Effector memory CD8-positive, alpha-beta T cell (primary cell): ENCODE measurements at regions not wholly inside any gene's neighbourhood (a gene's known extent, or its start where the extent isn't known, plus 50 kb on each side); places are given as distances from the start of the nearest gene placed in this dataset.

ENCODE experiments used
- ATAC-seq: fragments of 150-1000 bp; cut with Tn5 transposase; replicated peaks from 2 replicates; pipeline ENCODE4 v1.10.0; 2021; ENCODE audit warnings: mild to moderate bottlenecking, moderate library complexity
- DNase-seq, 3 experiments: peaks; one replicate each; pipeline ENCODE4 v3.0.0; 2021
- H3K27ac Mint-ChIP-seq, 2 donors: one replicate each; pipeline ENCODE4 v1.8.0; 2022; ENCODE audit warnings: mild to moderate bottlenecking in 2 of 2, mixed read lengths in 2 of 2, moderate library complexity in 2 of 2
- H3K27me3 Mint-ChIP-seq, 2 donors: one replicate each; pipeline ENCODE4 v1.8.0; 2022; ENCODE audit warnings: mixed read lengths in 2 of 2
- H3K36me3 Mint-ChIP-seq: one replicate; pipeline ENCODE4 v1.8.0; 2022; ENCODE audit warnings: mild to moderate bottlenecking, moderate library complexity, mixed read lengths; ENCODE audit not compliant: insufficient read depth
- H3K4me1 Mint-ChIP-seq, 2 donors: one replicate each; pipeline ENCODE4 v1.8.0; 2022; ENCODE audit warnings: low read depth in 2 of 2, mixed read lengths in 2 of 2
- H3K4me3 Mint-ChIP-seq, 2 donors: one replicate each; pipeline ENCODE4 v1.8.0; 2022; ENCODE audit warnings: mild to moderate bottlenecking in 2 of 2, mixed read lengths in 2 of 2, moderate library complexity in 2 of 2
- H3K9me3 Mint-ChIP-seq, 2 donors: one replicate each; pipeline ENCODE4 v1.8.0; 2022; ENCODE audit warnings: mixed read lengths in 2 of 2

DNA sequence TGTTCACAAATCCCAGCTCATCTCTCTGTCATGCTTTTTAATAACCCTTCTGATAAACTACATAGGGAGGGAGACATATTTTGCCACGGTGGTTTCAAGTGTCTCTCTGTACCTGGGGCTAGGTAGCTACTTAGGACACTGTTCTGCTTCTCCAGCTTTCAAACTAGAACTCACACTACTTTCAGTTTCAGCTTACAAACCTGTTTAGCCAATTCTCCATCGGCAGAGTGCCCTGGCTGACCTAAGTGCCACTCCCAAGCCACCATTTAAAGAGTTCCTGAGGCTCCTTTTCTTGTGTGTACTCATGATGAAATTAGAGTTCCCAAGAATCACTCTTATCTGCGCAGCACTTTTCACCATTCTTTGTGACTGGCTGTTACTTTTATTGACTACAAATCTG lies 899.2 kb downstream of the FAT4 start:
- Mint-ChIP-seq H3K9me3 (no peaks in the 10 kb centered on the region), H3K4me1 (no peaks in the 10 kb centered on the region), H3K4me3 (no peak overlapping the region), H3K27ac (no peak overlapping the region), H3K27me3 (no peaks in the 10 kb centered on the region), H3K36me3 (no peaks in the 10 kb centered on the region)
- no peak for ATAC-seq
- no peak for DNase-seq

DNA sequence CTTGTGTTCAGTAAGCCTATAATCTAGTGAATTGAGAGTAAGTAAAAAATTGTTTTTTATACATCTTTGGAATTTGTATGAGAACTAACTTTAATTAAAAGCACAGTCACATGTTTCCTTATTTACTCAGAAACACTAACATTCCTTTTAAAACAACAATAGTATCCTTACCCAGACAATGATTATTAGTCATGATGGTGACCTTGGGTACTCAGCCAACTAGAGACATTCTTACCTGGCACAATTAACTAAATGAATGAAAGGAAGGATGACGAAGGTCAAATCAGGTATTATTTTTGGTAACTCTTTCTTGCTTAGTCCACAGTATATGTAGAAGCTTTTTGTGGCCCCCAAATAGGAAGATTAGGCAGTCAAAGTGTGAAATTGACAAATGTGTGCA lies 901.0 kb downstream of the FAT4 start:
- H3K4me3 Mint-ChIP-seq, result no peak overlapping the region
- no peaks in the 10 kb centered on the region for H3K27me3 Mint-ChIP-seq
- DNase-seq (no peak), ATAC-seq (no peak)
- H3K4me1 Mint-ChIP-seq, result no peaks in the 10 kb centered on the region
- H3K27ac Mint-ChIP-seq, result no peak overlapping the region
- H3K9me3 Mint-ChIP-seq, result no peaks in the 10 kb centered on the region
- H3K36me3 Mint-ChIP-seq, result no peaks in the 10 kb centered on the region

DNA sequence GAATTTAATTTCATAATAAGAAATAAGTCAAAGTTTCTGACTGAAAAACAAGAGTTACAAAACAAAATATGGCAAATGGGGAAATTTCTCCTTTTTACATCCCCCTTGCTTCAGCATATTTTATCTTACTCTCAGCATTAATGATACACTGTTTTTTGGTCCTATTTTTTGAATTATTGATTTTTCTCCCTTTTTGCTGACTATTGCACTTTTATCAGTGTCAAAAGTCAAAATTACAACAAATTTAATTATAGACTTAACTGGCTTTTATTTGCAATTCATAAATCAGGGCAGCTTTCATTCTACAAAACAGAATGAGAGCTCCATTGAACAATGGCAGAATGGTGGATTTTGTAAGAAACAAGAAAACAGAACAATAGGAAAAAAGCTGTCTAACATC lies 901.9 kb downstream of the FAT4 start:
- no peaks in the 10 kb centered on the region for H3K27me3 Mint-ChIP-seq
- DNase-seq (no peak), ATAC-seq (no peak)
- H3K4me3 Mint-ChIP-seq, result no peak overlapping the region
- peaks cover 0 to 1% of the 10 kb centered on the region in 2 donors for H3K9me3 Mint-ChIP-seq
- no peak overlapping the region for H3K27ac Mint-ChIP-seq
- H3K4me1 Mint-ChIP-seq, result no peaks in the 10 kb centered on the region
- H3K36me3 Mint-ChIP-seq, result no peaks in the 10 kb centered on the region

DNA sequence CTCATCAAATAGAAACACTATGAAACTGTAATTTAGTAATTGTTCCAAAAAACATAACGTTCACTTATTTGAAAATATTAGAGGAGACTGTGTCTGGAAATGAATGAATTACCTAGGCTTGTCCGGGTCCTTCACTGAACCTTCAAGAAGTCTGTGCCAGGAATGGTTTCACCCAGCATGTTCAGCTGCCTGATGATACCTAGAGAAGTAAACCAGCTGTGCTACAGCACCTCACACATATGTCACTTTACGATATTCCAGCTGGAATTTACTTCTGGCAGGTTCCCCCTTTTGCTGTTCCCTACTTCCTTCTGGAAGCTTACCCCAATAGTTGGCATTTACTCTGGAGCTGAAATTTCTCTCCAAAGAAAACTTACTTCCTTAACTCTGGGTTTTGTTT lies 906.5 kb downstream of the FAT4 start:
- Mint-ChIP-seq H3K9me3 (peaks cover 0 to 7% of the 10 kb centered on the region in 2 donors), H3K36me3 (no peaks in the 10 kb centered on the region), H3K4me1 (no peaks in the 10 kb centered on the region), H3K4me3 (no peak overlapping the region), H3K27me3 (no peaks in the 10 kb centered on the region), H3K27ac (no peak overlapping the region)
- ATAC-seq (no peak), DNase-seq (no peak)

DNA sequence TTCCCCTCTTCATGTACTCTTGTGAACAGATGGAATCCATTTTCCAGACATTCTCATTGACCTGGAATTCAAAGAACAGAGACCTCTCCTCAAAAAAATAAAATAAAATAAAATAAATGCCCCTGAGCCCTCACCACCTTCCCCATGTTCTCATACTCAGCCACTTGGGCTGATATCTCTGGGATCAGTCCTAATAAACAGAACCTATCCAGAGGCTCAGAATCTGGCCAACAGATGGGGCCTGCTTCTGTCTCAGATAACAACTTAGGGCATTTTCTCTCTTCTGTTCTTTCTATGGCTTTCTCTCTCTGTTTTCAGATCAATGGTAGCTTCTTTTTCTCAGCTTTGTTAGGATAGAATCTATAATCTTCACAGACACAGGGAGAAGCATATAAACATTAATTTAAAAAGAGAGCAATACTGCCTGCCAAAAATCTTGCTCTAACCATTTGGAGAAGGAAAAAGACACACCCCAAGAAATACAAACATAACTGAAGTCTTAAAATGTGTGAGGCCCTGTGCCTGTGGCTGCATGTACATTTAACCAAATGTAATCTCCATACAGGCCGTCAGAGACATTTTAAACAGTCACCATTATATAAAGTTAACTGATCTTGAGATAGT lies 907.1 kb downstream of the FAT4 start:
- Mint-ChIP-seq H3K36me3 (no peaks in the 10 kb centered on the region), H3K27ac (no peak overlapping the region), H3K4me1 (no peaks in the 10 kb centered on the region), H3K9me3 (peaks cover 0 to 7% of the 10 kb centered on the region in 2 donors), H3K4me3 (no peak overlapping the region), H3K27me3 (no peaks in the 10 kb centered on the region)
- ATAC-seq (no peak), DNase-seq (no peak)

DNA sequence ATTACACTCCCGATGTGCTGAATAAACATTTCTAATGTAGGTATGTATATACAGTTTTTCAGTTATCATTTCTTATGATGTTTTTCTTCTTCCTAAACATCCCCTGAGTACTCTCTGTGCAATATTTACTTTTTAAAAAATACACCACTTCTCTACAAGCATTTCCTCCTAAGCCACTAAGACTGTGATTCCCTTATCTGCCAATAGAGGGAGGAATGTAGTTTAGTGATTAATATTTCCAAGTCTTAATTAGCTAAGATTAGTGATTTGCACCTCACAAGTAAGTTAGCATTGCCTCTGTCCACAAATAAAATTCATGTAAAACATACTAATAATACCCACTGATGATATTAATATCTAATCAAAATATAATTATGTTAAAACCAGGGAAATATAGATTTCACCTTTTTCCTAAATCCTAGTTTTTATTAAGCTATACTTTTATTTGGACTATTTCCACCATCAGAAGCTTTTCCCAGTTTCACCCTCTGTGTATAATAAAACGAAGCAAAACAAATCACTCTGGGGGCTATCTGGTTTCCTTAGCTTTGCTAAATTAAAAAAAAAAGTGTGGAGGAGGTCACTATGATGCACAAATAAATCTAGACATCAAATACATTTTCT lies 909.1 kb downstream of the FAT4 start:
- ATAC-seq, result no peak
- H3K36me3 Mint-ChIP-seq, result no peaks in the 10 kb centered on the region
- peaks cover 0 to 8% of the 10 kb centered on the region in 2 donors for H3K9me3 Mint-ChIP-seq
- H3K27ac Mint-ChIP-seq, result no peak overlapping the region
- H3K4me1 Mint-ChIP-seq, result no peaks in the 10 kb centered on the region
- DNase-seq, result no peak
- H3K4me3 Mint-ChIP-seq, result no peak overlapping the region
- H3K27me3 Mint-ChIP-seq, result no peaks in the 10 kb centered on the region

DNA sequence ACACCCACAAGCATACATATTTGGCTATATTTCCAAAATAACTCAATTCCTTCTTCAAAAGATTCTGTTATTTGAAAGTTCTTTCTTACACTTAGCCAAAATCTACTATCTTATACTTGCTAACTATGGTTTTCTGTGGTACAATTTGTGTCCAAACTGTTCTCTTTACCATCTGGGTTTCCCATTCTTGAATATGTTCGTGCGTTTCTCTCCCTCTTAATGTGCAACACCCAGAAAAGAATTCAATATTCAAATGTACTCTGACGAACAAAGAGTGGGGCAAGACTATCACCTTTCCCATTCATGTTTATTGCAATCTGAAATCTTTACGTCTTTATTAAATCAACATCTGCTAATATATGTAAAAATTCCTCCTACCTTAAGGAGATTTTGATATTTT lies 912.7 kb downstream of the FAT4 start:
- H3K9me3 Mint-ChIP-seq, result peaks cover 4 to 6% of the 10 kb centered on the region in 2 donors
- H3K36me3 Mint-ChIP-seq, result no peaks in the 10 kb centered on the region
- DNase-seq, result no peak
- no peak for ATAC-seq
- H3K4me3 Mint-ChIP-seq, result no peak overlapping the region
- H3K27ac Mint-ChIP-seq, result no peak overlapping the region
- H3K27me3 Mint-ChIP-seq, result no peaks in the 10 kb centered on the region
- no peaks in the 10 kb centered on the region for H3K4me1 Mint-ChIP-seq

DNA sequence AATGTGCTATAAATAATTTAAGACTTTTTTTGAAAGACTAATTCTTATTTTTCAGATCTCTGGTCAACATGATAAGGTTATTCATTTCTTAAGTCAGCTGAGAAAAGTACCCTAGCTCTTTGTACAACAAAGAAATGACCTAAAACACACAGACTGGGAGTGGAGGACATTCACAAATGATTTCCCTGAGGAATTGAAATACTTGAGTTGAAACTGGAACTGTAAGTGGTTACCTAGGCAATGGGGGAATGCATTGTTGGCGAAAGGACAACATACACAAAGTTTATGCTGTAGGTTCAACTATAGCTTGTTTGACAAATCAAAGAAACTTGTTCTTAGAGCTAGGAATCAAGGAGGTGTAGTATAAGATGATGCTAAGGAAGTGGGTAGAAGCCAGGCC lies 915.5 kb downstream of the FAT4 start:
- no peak overlapping the region for H3K4me3 Mint-ChIP-seq
- ATAC-seq, result no peak
- H3K4me1 Mint-ChIP-seq, result no peaks in the 10 kb centered on the region
- no peaks in the 10 kb centered on the region for H3K27me3 Mint-ChIP-seq
- H3K27ac Mint-ChIP-seq, result no peak overlapping the region
- H3K9me3 Mint-ChIP-seq, result peaks cover 4 to 7% of the 10 kb centered on the region in 2 donors
- DNase-seq, result no peak
- H3K36me3 Mint-ChIP-seq, result no peaks in the 10 kb centered on the region

DNA sequence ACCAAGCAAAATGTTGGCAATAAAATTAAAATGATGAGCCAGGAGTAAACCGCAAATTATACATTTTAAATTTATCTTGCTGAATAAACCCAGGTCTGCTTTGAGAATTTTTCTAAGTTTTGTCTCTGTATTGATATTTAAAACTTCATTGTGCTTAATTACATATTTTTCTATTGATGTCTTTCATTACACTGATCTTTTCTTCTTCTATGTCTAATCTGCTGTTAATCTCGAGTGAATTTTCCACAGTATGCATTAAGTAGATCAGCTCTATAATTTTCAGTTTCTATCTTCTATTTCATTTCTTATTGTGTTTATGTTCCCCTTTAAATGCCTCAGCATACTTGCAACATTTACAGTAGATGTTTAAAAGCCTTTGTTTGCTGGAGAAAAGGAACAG lies 918.7 kb downstream of the FAT4 start:
- ATAC-seq, result no peak
- H3K9me3 Mint-ChIP-seq, result peaks cover 6 to 18% of the 10 kb centered on the region in 2 donors

DNA sequence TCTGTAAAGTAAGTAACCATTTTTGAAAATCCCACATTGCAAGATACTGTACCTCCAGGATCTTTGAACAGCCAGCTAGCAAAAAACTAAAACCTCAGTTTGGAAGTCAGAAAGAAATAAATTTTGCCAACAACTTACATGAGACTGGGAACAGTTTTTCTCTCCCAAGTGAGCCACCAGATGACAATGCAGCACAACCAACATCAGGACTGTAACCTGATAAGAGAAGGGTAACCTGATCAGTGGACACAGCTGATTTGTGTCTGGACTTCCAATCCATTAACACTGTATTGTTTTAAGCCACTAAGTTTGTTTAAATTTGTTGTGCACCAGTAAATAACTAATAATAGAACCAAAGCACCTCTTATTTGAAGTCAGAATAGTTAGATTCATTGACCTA lies 923.3 kb downstream of the FAT4 start:
- peaks cover 4 to 24% of the 10 kb centered on the region in 2 donors for H3K9me3 Mint-ChIP-seq
- no peak overlapping the region for H3K27ac Mint-ChIP-seq
- H3K4me1 Mint-ChIP-seq, result no peaks in the 10 kb centered on the region
- no peak for ATAC-seq
- DNase-seq, result no peak
- H3K36me3 Mint-ChIP-seq, result no peaks in the 10 kb centered on the region
- H3K4me3 Mint-ChIP-seq, result no peak overlapping the region
- no peaks in the 10 kb centered on the region for H3K27me3 Mint-ChIP-seq

More for the DNA sequence above, 918.7 kb downstream of the FAT4 start:
- Mint-ChIP-seq H3K27ac (no peak overlapping the region), H3K36me3 (no peaks in the 10 kb centered on the region), H3K4me3 (no peak overlapping the region), H3K4me1 (no peaks in the 10 kb centered on the region), H3K27me3 (no peaks in the 10 kb centered on the region)
- DNase-seq, result no peak

DNA sequence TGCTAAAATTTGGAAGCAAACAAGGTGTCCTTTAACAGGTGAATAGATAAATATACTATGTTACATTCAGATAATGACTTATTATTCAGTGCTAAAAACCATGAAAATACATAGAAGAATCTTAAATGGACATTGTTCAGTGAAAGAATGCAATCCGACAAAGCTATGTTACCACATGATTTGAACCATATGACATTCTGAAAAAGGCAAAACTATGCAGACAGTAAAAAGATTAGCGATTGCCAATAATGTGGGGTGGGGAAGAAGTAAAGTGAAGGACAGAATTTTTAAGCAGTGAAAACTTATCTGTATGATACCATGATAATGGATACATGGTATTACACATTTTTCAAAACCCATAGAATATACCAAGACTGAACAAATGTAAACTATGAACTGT lies 926.9 kb downstream of the FAT4 start:
- Mint-ChIP-seq H3K4me3 (no peak overlapping the region), H3K27ac (no peak overlapping the region), H3K27me3 (no peaks in the 10 kb centered on the region), H3K36me3 (no peaks in the 10 kb centered on the region), H3K4me1 (no peaks in the 10 kb centered on the region), H3K9me3 (peaks cover 3 to 26% of the 10 kb centered on the region in 2 donors)
- DNase-seq (no peak), ATAC-seq (no peak)

DNA sequence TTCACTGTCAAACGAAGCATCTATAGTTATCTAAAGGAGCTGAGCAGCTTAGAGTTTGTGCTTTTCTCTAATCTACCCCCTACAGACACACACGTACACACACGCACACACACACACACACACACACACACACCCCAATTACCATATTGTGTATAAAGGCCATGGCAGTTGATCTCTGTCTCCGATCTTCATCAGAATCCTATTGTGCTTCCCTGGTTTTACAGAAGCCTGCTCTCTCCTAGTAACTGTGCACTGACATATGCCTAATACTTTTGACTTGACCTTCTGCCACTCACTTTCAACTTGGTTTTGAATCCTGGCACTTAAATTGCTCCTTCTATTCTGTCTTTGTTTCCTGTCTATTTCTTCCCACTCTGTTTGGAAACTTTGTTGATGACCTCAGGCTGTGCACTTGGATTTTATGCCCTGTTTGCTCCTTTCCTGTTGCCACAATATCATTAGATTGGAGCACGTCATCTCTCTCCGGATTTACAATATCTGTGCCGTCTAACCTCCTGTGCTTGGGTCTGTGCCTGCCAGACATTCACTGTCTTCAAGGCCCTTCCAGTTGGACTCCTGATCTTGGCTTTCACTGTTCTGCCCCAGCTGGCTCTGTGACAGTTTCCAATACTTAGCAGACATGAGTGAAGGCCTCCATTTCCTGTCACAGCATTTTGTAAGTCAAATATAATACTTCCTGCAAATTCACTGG lies 928.1 kb downstream of the FAT4 start:
- Mint-ChIP-seq H3K4me3 (no peak overlapping the region), H3K9me3 (peaks cover 4 to 26% of the 10 kb centered on the region in 2 donors), H3K27me3 (no peaks in the 10 kb centered on the region), H3K4me1 (no peaks in the 10 kb centered on the region), H3K27ac (no peak overlapping the region), H3K36me3 (no peaks in the 10 kb centered on the region)
- DNase-seq (no peak), ATAC-seq (no peak)

DNA sequence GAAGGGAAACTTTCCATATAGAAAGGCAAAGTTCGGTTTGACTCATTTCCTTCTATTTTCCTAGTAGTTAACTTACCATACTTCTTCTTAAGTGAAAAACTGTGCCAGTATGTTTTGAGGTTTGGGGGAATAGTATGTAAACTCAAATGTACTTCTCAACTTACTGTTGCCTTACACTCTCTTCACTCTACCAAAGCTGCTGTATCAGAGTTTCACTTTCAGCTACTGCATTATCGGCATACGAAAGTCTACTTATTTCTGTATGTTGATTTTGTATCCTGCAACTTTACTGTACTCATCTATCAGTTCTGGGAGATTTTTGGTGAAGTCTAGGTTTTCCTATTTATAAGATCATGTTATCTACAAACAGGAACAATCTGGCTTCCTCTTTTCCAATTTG lies 932.7 kb downstream of the FAT4 start:
- Mint-ChIP-seq H3K4me3 (no peak overlapping the region), H3K27me3 (no peaks in the 10 kb centered on the region), H3K36me3 (no peaks in the 10 kb centered on the region), H3K4me1 (no peaks in the 10 kb centered on the region), H3K9me3 (peaks cover 2 to 18% of the 10 kb centered on the region in 2 donors), H3K27ac (no peak overlapping the region)
- ATAC-seq (no peak), DNase-seq (no peak)

DNA sequence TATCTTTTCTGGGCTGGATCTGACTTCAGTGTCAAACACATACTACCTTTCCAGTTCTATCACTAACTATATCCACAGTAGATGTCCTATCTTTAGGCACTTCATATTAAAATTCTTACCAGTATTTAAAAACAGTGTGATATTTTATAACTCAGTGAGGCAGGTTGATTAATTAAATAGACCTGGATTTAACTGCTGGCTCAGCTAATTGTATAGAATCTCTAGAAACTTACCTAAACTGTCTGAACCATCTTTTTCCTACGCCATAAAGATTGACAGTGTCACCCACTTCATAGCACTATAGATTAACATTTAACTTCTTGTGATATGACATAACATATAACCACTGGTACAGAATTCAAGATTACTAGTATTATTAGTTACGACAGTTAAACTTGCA lies 935.3 kb downstream of the FAT4 start:
- DNase-seq, result no peak
- no peak for ATAC-seq
- H3K4me3 Mint-ChIP-seq, result no peak overlapping the region
- H3K27me3 Mint-ChIP-seq, result no peaks in the 10 kb centered on the region
- no peak overlapping the region for H3K27ac Mint-ChIP-seq
- no peaks in the 10 kb centered on the region for H3K4me1 Mint-ChIP-seq
- H3K36me3 Mint-ChIP-seq, result no peaks in the 10 kb centered on the region
- peaks cover 2 to 7% of the 10 kb centered on the region in 2 donors for H3K9me3 Mint-ChIP-seq
